ENCODE measurements at regions not wholly inside any gene's neighbourhood (a gene's known extent, or its start where the extent isn't known, plus 50 kb on each side); places are given as distances from the start of the nearest gene placed in this dataset.

- no peak overlapping the region for H3K27ac ChIP-seq (ENCODE audit: low read length)
- H2AFZ ChIP-seq (ENCODE audit: low read depth, low read length) = no peak overlapping the region
- H3K9me3 ChIP-seq (ENCODE audit: low read length) = no peaks in the 10 kb centered on the region
- no peak overlapping the region for H3K4me3 ChIP-seq (ENCODE audit: low read length)
- no peaks in the 10 kb centered on the region for H3K79me2 ChIP-seq (replicated peaks; ENCODE audit: insufficient read depth, low read length)
- H3K9ac ChIP-seq (ENCODE audit: low read length) = no peak overlapping the region
- no peaks in the 10 kb centered on the region for H4K20me1 ChIP-seq (ENCODE audit: insufficient read depth)
- H3F3A ChIP-seq (ENCODE audit: insufficient read depth, low read length, poor library complexity, severe bottlenecking) = no peaks in the 10 kb centered on the region
- H3K36me3 ChIP-seq (ENCODE audit: insufficient read depth, low read length) = no peaks in the 10 kb centered on the region
- H3K27me3 ChIP-seq (ENCODE audit: insufficient read depth, low read depth, low read length) = no peaks in the 10 kb centered on the region
- no peak overlapping the region for H3K4me2 ChIP-seq (ENCODE audit: low read length)
- no peaks in the 10 kb centered on the region for H3K9me2 ChIP-seq (ENCODE audit: insufficient read depth, low read length)
- TF ChIP-seq SMC3 (conservative IDR thresholded peaks at IDR 0.05; ENCODE audit: poor library complexity) = no peak
- TF ChIP-seq POLR2AphosphoS5 (IDR thresholded peaks at IDR 0.05) = no peak
- TF ChIP-seq, protein P1, sequence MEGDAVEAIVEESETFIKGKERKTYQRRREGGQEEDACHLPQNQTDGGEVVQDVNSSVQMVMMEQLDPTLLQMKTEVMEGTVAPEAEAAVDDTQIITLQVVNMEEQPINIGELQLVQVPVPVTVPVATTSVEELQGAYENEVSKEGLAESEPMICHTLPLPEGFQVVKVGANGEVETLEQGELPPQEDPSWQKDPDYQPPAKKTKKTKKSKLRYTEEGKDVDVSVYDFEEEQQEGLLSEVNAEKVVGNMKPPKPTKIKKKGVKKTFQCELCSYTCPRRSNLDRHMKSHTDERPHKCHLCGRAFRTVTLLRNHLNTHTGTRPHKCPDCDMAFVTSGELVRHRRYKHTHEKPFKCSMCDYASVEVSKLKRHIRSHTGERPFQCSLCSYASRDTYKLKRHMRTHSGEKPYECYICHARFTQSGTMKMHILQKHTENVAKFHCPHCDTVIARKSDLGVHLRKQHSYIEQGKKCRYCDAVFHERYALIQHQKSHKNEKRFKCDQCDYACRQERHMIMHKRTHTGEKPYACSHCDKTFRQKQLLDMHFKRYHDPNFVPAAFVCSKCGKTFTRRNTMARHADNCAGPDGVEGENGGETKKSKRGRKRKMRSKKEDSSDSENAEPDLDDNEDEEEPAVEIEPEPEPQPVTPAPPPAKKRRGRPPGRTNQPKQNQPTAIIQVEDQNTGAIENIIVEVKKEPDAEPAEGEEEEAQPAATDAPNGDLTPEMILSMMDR (IDR thresholded peaks at IDR 0.05; ENCODE audit: poor library complexity, severe bottlenecking) = no peak
- TF ChIP-seq EZH2 (IDR thresholded peaks at IDR 0.05; ENCODE audit: borderline replicate concordance, insufficient read depth, low read length, poor library complexity, severe bottlenecking) = no peak
- no peak for TF ChIP-seq EP300 (conservative IDR thresholded peaks at IDR 0.05; ENCODE audit: poor library complexity, severe bottlenecking)
- no peak for TF ChIP-seq RAD21 (conservative IDR thresholded peaks at IDR 0.05)
- TF ChIP-seq, protein P2, sequence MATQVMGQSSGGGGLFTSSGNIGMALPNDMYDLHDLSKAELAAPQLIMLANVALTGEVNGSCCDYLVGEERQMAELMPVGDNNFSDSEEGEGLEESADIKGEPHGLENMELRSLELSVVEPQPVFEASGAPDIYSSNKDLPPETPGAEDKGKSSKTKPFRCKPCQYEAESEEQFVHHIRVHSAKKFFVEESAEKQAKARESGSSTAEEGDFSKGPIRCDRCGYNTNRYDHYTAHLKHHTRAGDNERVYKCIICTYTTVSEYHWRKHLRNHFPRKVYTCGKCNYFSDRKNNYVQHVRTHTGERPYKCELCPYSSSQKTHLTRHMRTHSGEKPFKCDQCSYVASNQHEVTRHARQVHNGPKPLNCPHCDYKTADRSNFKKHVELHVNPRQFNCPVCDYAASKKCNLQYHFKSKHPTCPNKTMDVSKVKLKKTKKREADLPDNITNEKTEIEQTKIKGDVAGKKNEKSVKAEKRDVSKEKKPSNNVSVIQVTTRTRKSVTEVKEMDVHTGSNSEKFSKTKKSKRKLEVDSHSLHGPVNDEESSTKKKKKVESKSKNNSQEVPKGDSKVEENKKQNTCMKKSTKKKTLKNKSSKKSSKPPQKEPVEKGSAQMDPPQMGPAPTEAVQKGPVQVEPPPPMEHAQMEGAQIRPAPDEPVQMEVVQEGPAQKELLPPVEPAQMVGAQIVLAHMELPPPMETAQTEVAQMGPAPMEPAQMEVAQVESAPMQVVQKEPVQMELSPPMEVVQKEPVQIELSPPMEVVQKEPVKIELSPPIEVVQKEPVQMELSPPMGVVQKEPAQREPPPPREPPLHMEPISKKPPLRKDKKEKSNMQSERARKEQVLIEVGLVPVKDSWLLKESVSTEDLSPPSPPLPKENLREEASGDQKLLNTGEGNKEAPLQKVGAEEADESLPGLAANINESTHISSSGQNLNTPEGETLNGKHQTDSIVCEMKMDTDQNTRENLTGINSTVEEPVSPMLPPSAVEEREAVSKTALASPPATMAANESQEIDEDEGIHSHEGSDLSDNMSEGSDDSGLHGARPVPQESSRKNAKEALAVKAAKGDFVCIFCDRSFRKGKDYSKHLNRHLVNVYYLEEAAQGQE (IDR thresholded peaks at IDR 0.05; ENCODE audit: borderline replicate concordance) = no peak
- no peak for TF ChIP-seq TAF1 (IDR thresholded peaks at IDR 0.05; ENCODE audit: low read depth)
- TF ChIP-seq MXI1 (conservative IDR thresholded peaks at IDR 0.05; ENCODE audit: poor library complexity, severe bottlenecking) = no peak
Measured at GRCh38 chr13:71068041-71068440, 799.0 kb downstream of the DACH1 start.

DNA sequence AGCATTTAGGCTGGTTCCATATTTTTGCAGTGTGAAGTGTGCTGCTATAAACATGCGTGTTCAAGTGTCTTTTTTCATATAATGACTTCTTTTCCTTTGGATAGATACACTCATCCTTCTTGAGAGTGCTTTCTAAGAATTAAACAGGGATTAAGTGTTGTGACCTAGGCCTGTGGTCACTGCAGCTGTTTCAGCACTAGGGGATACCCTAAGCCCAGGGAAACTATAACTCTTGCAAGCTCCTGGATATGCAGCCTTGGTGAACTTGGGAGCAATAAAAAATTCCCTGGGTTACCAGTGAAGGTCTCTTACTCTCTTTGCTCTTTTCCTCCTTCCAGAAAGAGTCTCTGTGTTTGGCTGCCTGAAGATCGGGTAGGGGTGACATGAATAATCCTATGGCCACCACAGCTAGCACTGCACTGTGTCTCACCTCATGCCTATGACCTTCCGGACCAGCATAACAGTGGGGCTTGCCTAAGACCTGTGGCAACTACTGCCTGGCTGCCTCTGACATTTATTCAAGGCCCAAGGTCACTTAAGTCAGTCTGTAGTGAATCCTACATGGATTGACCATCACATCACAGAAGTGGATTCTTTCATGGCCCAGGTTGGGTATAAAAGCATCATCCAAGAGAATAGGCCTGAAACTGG is 799.7 kb downstream of the DACH1 start:
- H3K4me2 ChIP-seq (ENCODE audit: low read length) = no peak overlapping the region
- H3K27ac ChIP-seq (ENCODE audit: low read length) = no peak overlapping the region
- H4K20me1 ChIP-seq (ENCODE audit: insufficient read depth) = no peaks in the 10 kb centered on the region
- H3K36me3 ChIP-seq (ENCODE audit: insufficient read depth, low read length) = no peaks in the 10 kb centered on the region
- no peak overlapping the region for H2AFZ ChIP-seq (ENCODE audit: low read depth, low read length)
- no peaks in the 10 kb centered on the region for H3F3A ChIP-seq (ENCODE audit: insufficient read depth, low read length, poor library complexity, severe bottlenecking)
- no peak overlapping the region for H3K9ac ChIP-seq (ENCODE audit: low read length)
- no peaks in the 10 kb centered on the region for H3K79me2 ChIP-seq (replicated peaks; ENCODE audit: insufficient read depth, low read length)
- no peaks in the 10 kb centered on the region for H3K9me3 ChIP-seq (ENCODE audit: low read length)
- no peaks in the 10 kb centered on the region for H3K9me2 ChIP-seq (ENCODE audit: insufficient read depth, low read length)
- TF ChIP-seq, protein P2 (IDR thresholded peaks at IDR 0.05; ENCODE audit: borderline replicate concordance) = no peak
- TF ChIP-seq, protein P1 (IDR thresholded peaks at IDR 0.05; ENCODE audit: poor library complexity, severe bottlenecking) = peak; percentile 40
- TF ChIP-seq POLR2AphosphoS5 (IDR thresholded peaks at IDR 0.05) = no peak
- TF ChIP-seq TAF1 (IDR thresholded peaks at IDR 0.05; ENCODE audit: low read depth) = no peak
- TF ChIP-seq EZH2 (IDR thresholded peaks at IDR 0.05; ENCODE audit: borderline replicate concordance, insufficient read depth, low read length, poor library complexity, severe bottlenecking) = no peak
- peak; percentile 48 for TF ChIP-seq SMC3 (conservative IDR thresholded peaks at IDR 0.05; ENCODE audit: poor library complexity)
- TF ChIP-seq EP300 (conservative IDR thresholded peaks at IDR 0.05; ENCODE audit: poor library complexity, severe bottlenecking) = no peak
- TF ChIP-seq RAD21 (conservative IDR thresholded peaks at IDR 0.05) = peak; percentile 59
- TF ChIP-seq MXI1 (conservative IDR thresholded peaks at IDR 0.05; ENCODE audit: poor library complexity, severe bottlenecking) = no peak
- no peaks in the 10 kb centered on the region for H3K27me3 ChIP-seq (ENCODE audit: insufficient read depth, low read depth, low read length)
- H3K4me3 ChIP-seq (ENCODE audit: low read length) = no peak overlapping the region

Measured in neural cell (in vitro differentiated cells).